NCI-H1417 treated with DMSO at 0.1 percent for 48 hours (cell line): ENCODE measurements at regions not wholly inside any gene's neighbourhood (a gene's known extent, or its start where the extent isn't known, plus 50 kb on each side); places are given as distances from the start of the nearest gene placed in this dataset.
"Not testable (repeated sequence)": the region's sequence is repeated elsewhere in the genome, so short reads cannot be mapped to it uniquely, and the experiment has no call there.

Experiments used
- DNase-seq: peaks from one replicate; lab custom pipeline; 2025; lab: John Stamatoyannopoulos, UW

- DNase-seq = not testable (repeated sequence)
Observed at GRCh38 chr1:228611707-228612106, 123.6 kb upstream of the RHOU start.

GRCh38 chr1:228622002-228622716 lies 113.1 kb upstream of the RHOU start:
- not testable (repeated sequence) for DNase-seq

GRCh38 chr1:228626481-228626880 lies 108.8 kb upstream of the RHOU start:
- DNase-seq = not testable (repeated sequence)

GRCh38 chr1:228632858-228633257 lies 102.4 kb upstream of the RHOU start:
- DNase-seq = not testable (repeated sequence)

GRCh38 chr1:228635304-228635703 lies 100.0 kb upstream of the RHOU start:
- not testable (repeated sequence) for DNase-seq

GRCh38 chr1:228637529-228637928 lies 97.8 kb upstream of the RHOU start:
- DNase-seq = not testable (repeated sequence)

- no peak for DNase-seq
Observed at GRCh38 chr1:228646717-228647522, 88.4 kb upstream of the RHOU start.

GRCh38 chr1:228647523-228648444 lies 87.5 kb upstream of the RHOU start:
- DNase-seq = no peak

GRCh38 chr1:228648647-228649383 lies 86.5 kb upstream of the RHOU start:
- DNase-seq = no peak

- DNase-seq = no peak
Observed at GRCh38 chr1:228650141-228650540, 85.1 kb upstream of the RHOU start.

- no peak for DNase-seq
Observed at GRCh38 chr1:228650946-228651345, 84.3 kb upstream of the RHOU start.

- no peak for DNase-seq
Observed at GRCh38 chr1:228652116-228652515, 83.2 kb upstream of the RHOU start.

- not testable (repeated sequence) for DNase-seq
Observed at GRCh38 chr1:228653057-228653456, 82.2 kb upstream of the RHOU start.

- no peak for DNase-seq
Observed at GRCh38 chr1:228653748-228654147, 81.5 kb upstream of the RHOU start.

- no peak for DNase-seq
Observed at GRCh38 chr1:228655796-228656394, 79.4 kb upstream of the RHOU start.

- DNase-seq = not testable (repeated sequence)
Observed at GRCh38 chr1:228662007-228662689, 73.1 kb upstream of the RHOU start.

- DNase-seq = peak; percentile 57
Observed at GRCh38 chr1:228664399-228664914, 70.8 kb upstream of the RHOU start.

- DNase-seq = no peak
Observed at GRCh38 chr1:228666686-228667623, 68.3 kb upstream of the RHOU start.
